ENCODE measurements at regions not wholly inside any gene's neighbourhood (a gene's known extent, or its start where the extent isn't known, plus 50 kb on each side); places are given as distances from the start of the nearest gene placed in this dataset.

DNA sequence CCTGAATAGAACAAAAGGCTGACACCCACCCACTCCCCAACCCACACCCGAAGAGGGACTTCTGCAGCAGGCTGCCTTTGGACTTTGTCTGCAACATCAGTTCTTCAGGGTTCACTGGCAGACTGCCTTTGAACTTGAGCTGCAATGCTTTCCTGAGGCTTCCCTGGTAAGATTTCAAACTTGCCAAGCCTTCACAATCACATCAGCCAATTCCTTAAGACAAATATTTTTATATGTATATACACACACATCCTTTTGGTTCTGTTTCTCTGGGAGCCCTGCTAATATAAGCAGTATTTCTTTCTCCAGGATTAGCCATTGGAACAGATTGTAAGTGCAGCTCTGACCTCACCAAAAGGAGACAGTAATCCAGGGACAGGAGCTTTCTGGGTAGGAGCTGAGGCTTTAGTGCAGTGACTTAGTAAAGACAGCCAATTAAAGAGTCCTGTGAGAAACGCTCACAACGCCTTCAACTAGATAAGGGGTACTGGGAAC is 55.6 kb upstream of the KMT2E start:
- TF ChIP-seq POLR2A (IDR thresholded peaks at IDR 0.05): no peak
- TF ChIP-seq POLR2AphosphoS5 (IDR thresholded peaks at IDR 0.05): no peak
